WTC11 (cell line): ENCODE measurements at regions not wholly inside any gene's neighbourhood (a gene's known extent, or its start where the extent isn't known, plus 50 kb on each side); places are given as distances from the start of the nearest gene placed in this dataset.

ENCODE experiments used
- ATAC-seq: fragments of 200-7000 bp; cut with Tn5 transposase; 2 replicates; pipeline ENCODE4 v1.10.0; 2021; ENCODE audit warnings: mild to moderate bottlenecking, moderate library complexity
- CTCF ChIA-PET: fragments of 300-600 bp; sonication (Branson Sonifier 250); formaldehyde crosslinking; loops from one replicate; lab custom pipeline; 2021; ENCODE audit warnings: antibody characterized with exemption; lab: Charles Lee
- POLR2A ChIA-PET: fragments of 350-600 bp; sonication (Branson Sonifier 250); formaldehyde crosslinking; loops from one replicate; lab custom pipeline; 2021; ENCODE audit warnings: antibody characterized with exemption; lab: Charles Lee
- DNase-seq: peaks from one replicate; pipeline ENCODE4 v3.0.0; 2021; ENCODE audit warnings: low spot score
- H3K27ac Mint-ChIP-seq: 2 replicates; pipeline ENCODE4 v1.8.0; 2021; ENCODE audit warnings: mixed read lengths
- H3K27me3 Mint-ChIP-seq: 2 replicates; pipeline ENCODE4 v1.8.0; 2021; ENCODE audit warnings: low read depth, mild to moderate bottlenecking, moderate library complexity, mixed read lengths
- H3K36me3 Mint-ChIP-seq: 2 replicates; pipeline ENCODE4 v1.8.0; 2021; ENCODE audit warnings: mixed read lengths
- H3K4me1 Mint-ChIP-seq: 2 replicates; pipeline ENCODE4 v1.8.0; 2022; ENCODE audit warnings: mixed read lengths
- H3K4me3 Mint-ChIP-seq: 2 replicates; pipeline ENCODE4 v1.8.0; 2021; ENCODE audit warnings: mild to moderate bottlenecking, moderate library complexity, mixed read lengths
- H3K9me3 Mint-ChIP-seq: 2 replicates; pipeline ENCODE4 v1.8.0; 2021; ENCODE audit warnings: mixed read lengths
- AFF4 ChIP-seq: sonication (generic); formaldehyde crosslinking; IDR thresholded peaks from 2 replicates; pipeline ENCODE4 v1.8.1; 2023; ENCODE audit warnings: mild to moderate bottlenecking, missing genetic modification reagents, borderline replicate concordance
- CBFB ChIP-seq: sonication (generic); formaldehyde crosslinking; IDR thresholded peaks from 2 replicates; pipeline ENCODE4 v1.8.1; 2022; ENCODE audit warnings: mild to moderate bottlenecking, low read depth, missing genetic modification reagents
- E2F1 ChIP-seq: sonication (generic); formaldehyde crosslinking; IDR thresholded peaks from 2 replicates; pipeline ENCODE4 v1.8.0; 2022; ENCODE audit warnings: mild to moderate bottlenecking, missing genetic modification reagents
- ELF4 ChIP-seq: sonication (generic); formaldehyde crosslinking; IDR thresholded peaks from 2 replicates; pipeline ENCODE4 v1.8.1; 2022; ENCODE audit warnings: low read depth, mild to moderate bottlenecking, moderate library complexity, missing genetic modification reagents
- ESRRA ChIP-seq: sonication (generic); formaldehyde crosslinking; IDR thresholded peaks from 2 replicates; pipeline ENCODE4 v1.8.1; 2022; ENCODE audit warnings: mild to moderate bottlenecking, missing genetic modification reagents, borderline replicate concordance
- ETV6 ChIP-seq: sonication (generic); formaldehyde crosslinking; IDR thresholded peaks from 2 replicates; pipeline ENCODE4 v1.8.1; 2022; ENCODE audit warnings: mild to moderate bottlenecking, missing genetic modification reagents
- GABPB1 ChIP-seq: sonication (generic); formaldehyde crosslinking; IDR thresholded peaks from 2 replicates; pipeline ENCODE4 v1.8.1; 2023; ENCODE audit warnings: mild to moderate bottlenecking, missing genetic modification reagents
- GTF2I ChIP-seq: fragments of 250-450 bp; sonication (Bioruptor Pico); conservative IDR thresholded peaks from 2 replicates; pipeline ENCODE4 v1.4.0; 2021; ENCODE audit warnings: mild to moderate bottlenecking
- MLX ChIP-seq: sonication (generic); formaldehyde crosslinking; IDR thresholded peaks from 2 replicates; pipeline ENCODE4 v1.8.1; 2023; ENCODE audit warnings: mild to moderate bottlenecking, missing genetic modification reagents, moderate library complexity
- MXD4 ChIP-seq: fragments of 250-450 bp; sonication (Bioruptor Pico); IDR thresholded peaks from 2 replicates; pipeline ENCODE4 v1.8.0; 2021; ENCODE audit warnings: mild to moderate bottlenecking, moderate library complexity, borderline replicate concordance
- MYBL2 ChIP-seq: sonication (generic); formaldehyde crosslinking; IDR thresholded peaks from 2 replicates; pipeline ENCODE4 v1.8.1; 2023; ENCODE audit warnings: mild to moderate bottlenecking, moderate library complexity, missing genetic modification reagents
- NR2C2 ChIP-seq: sonication (generic); formaldehyde crosslinking; IDR thresholded peaks from 2 replicates; pipeline ENCODE4 v1.8.0; 2022; ENCODE audit warnings: mild to moderate bottlenecking, missing genetic modification reagents
- ZBTB21 ChIP-seq: sonication (generic); formaldehyde crosslinking; IDR thresholded peaks from 2 replicates; pipeline ENCODE4 v1.8.1; 2023; ENCODE audit warnings: mild to moderate bottlenecking, missing genetic modification reagents, borderline replicate concordance
- ZNF232 ChIP-seq: sonication (generic); formaldehyde crosslinking; IDR thresholded peaks from 2 replicates; pipeline ENCODE4 v1.8.0; 2022; ENCODE audit warnings: mild to moderate bottlenecking, missing genetic modification reagents
- ZNF317 ChIP-seq: sonication (generic); formaldehyde crosslinking; IDR thresholded peaks from 2 replicates; pipeline ENCODE4 v1.8.1; 2023; ENCODE audit warnings: low read depth, mild to moderate bottlenecking, moderate library complexity, missing genetic modification reagents, borderline replicate concordance
- ZNF671 ChIP-seq: fragments of 250-450 bp; sonication (Bioruptor Pico); IDR thresholded peaks from 2 replicates; pipeline ENCODE4 v1.8.0; 2021; ENCODE audit warnings: mild to moderate bottlenecking
- TF ChIP-seq, protein P1 (sequence below): sonication (generic); formaldehyde crosslinking; IDR thresholded peaks from 2 replicates; pipeline ENCODE4 v1.8.1; 2022; ENCODE audit warnings: mild to moderate bottlenecking, moderate library complexity, missing genetic modification reagents
- TF ChIP-seq, protein P2 (sequence below): sonication (generic); formaldehyde crosslinking; IDR thresholded peaks from 2 replicates; pipeline ENCODE4 v1.8.1; 2023; ENCODE audit warnings: mild to moderate bottlenecking, moderate library complexity, missing genetic modification reagents
- TF ChIP-seq, protein P3 (sequence below): sonication (generic); formaldehyde crosslinking; IDR thresholded peaks from 2 replicates; pipeline ENCODE4 v1.8.0; 2022; ENCODE audit warnings: mild to moderate bottlenecking, missing genetic modification reagents

DNA sequence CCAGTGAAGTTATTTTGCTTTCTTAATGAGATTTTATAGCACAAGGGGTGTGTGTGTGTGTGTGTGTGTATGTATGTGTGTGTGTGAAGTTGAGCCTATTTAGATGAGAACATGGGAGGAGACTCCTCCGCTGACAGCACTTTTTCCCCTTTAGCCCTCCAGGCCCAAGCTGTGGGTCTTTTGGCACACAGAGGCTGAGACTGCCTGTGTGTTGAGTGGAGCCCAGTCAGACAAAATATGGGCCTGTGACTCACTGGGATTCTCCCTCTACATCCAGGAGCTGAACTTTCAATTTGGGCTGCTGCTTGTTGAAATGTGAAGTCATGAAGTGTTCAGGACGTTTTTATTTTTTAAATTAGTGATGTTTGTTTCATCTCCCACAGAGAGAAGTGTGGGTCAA is 108.0 kb downstream of the MFSD1 start:
- H3K27ac Mint-ChIP-seq, result no peak overlapping the region
- H3K4me1 Mint-ChIP-seq, result peaks cover 6% of the 10 kb centered on the region
- ChIA-PET POLR2A (no interaction called here), CTCF (interaction anchor here (0.9 to 1.8 kb wide), 3 partner anchors 41 to 182 kb away, joined by 3 to 4 read pairs (median 3); no protein-coding TSS in a partner anchor)
- H3K36me3 Mint-ChIP-seq, result no peaks in the 10 kb centered on the region
- H3K27me3 Mint-ChIP-seq, result no peaks in the 10 kb centered on the region
- no peak overlapping the region for H3K4me3 Mint-ChIP-seq
- no peak for DNase-seq
- ATAC-seq, result no peak
- TF ChIP-seq MYBL2 (CRISPR knock-in tag) (no peak), ELF4 (CRISPR knock-in tag) (no peak), E2F1 (CRISPR knock-in tag) (no peak), ESRRA (CRISPR knock-in tag) (no peak), MLX (CRISPR knock-in tag) (no peak), ZNF232 (CRISPR knock-in tag) (no peak), GABPB1 (CRISPR knock-in tag) (no peak), ZNF317 (CRISPR knock-in tag) (no peak), CBFB (no peak), NR2C2 (no peak), GTF2I (no peak), MXD4 (CRISPR knock-in tag) (no peak), ETV6 (CRISPR knock-in tag) (no peak)
- TF ChIP-seq, protein P1, sequence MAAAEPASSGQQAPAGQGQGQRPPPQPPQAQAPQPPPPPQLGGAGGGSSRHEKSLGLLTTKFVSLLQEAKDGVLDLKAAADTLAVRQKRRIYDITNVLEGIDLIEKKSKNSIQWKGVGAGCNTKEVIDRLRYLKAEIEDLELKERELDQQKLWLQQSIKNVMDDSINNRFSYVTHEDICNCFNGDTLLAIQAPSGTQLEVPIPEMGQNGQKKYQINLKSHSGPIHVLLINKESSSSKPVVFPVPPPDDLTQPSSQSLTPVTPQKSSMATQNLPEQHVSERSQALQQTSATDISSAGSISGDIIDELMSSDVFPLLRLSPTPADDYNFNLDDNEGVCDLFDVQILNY, result no peak
- TF ChIP-seq, protein P2, sequence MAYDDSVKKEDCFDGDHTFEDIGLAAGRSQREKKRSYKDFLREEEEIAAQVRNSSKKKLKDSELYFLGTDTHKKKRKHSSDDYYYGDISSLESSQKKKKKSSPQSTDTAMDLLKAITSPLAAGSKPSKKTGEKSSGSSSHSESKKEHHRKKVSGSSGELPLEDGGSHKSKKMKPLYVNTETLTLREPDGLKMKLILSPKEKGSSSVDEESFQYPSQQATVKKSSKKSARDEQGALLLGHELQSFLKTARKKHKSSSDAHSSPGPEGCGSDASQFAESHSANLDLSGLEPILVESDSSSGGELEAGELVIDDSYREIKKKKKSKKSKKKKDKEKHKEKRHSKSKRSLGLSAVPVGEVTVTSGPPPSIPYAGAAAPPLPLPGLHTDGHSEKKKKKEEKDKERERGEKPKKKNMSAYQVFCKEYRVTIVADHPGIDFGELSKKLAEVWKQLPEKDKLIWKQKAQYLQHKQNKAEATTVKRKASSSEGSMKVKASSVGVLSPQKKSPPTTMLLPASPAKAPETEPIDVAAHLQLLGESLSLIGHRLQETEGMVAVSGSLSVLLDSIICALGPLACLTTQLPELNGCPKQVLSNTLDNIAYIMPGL (CRISPR knock-in tag), result no peak
- TF ChIP-seq, all 79 proteins: peak for 0
- H3K9me3 Mint-ChIP-seq, result no peaks in the 10 kb centered on the region

GRCh38 chr3:158911586-158911985 is 109.7 kb downstream of the MFSD1 start:
- H3K9me3 Mint-ChIP-seq, result no peaks in the 10 kb centered on the region
- H3K36me3 Mint-ChIP-seq, result no peaks in the 10 kb centered on the region
- CTCF ChIA-PET, result interaction anchor here (1.1 kb wide), 1 partner anchor 346 kb away, joined by 3 read pairs; no protein-coding TSS in a partner anchor
- peaks cover 6% of the 10 kb centered on the region for H3K4me1 Mint-ChIP-seq
- TF ChIP-seq AFF4 (CRISPR knock-in tag) (no peak), GABPB1 (CRISPR knock-in tag) (no peak), ZNF671 (no peak), ZBTB21 (CRISPR knock-in tag) (no peak), GTF2I (no peak)
- TF ChIP-seq, protein P3, sequence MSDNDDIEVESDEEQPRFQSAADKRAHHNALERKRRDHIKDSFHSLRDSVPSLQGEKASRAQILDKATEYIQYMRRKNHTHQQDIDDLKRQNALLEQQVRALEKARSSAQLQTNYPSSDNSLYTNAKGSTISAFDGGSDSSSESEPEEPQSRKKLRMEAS (CRISPR knock-in tag), result no peak
- DNase-seq, result no peak
- H3K27ac Mint-ChIP-seq, result no peak overlapping the region
- H3K27me3 Mint-ChIP-seq, result no peaks in the 10 kb centered on the region; the same call in 1 of the 2 replicates
- POLR2A ChIA-PET, result no interaction called here
- ATAC-seq, result no peak
- no peak overlapping the region for H3K4me3 Mint-ChIP-seq
